ENCODE measurements at regions not wholly inside any gene's neighbourhood (a gene's known extent, or its start where the extent isn't known, plus 50 kb on each side); places are given as distances from the start of the nearest gene placed in this dataset.
"Not testable (repeated sequence)": the region's sequence is repeated elsewhere in the genome, so short reads cannot be mapped to it uniquely, and the experiment has no call there.

DNA sequence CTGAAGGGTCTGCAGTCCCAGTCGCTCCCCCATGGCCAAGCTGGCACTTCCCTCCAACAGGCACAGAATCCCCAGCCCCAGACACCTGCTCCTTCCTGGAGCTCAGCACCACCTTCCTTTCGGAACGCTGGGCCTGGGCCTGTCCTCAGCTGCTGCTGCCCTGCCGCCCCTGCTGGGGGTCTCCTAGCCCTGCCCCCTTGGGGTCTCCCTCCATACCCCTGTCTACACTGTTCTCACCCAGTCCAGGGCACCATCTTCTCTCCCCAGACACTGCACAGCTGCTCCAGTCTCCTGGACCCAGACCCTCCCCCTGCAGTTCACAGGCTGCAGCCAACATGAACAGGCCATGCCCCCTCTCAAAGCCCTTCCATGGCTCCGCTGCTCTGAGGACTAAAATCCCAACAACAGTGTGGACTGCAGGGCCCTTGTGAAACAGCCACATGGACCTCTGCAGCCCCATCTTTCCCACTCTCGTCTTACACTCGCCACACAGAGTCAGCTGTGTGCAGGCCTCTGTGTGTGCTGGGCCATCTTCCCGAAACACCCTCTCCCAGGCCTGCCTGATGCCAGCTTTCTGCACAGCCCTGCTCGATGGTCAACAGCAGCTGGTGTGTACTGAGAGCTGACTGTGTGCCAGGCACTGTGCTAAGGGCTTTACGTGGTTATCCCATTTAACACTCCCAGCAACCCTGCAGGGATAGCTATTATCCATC is 361.3 kb downstream of the MATN1 start:
- DNase-seq (ENCODE audit: low spot score), result not testable (repeated sequence)

DNA sequence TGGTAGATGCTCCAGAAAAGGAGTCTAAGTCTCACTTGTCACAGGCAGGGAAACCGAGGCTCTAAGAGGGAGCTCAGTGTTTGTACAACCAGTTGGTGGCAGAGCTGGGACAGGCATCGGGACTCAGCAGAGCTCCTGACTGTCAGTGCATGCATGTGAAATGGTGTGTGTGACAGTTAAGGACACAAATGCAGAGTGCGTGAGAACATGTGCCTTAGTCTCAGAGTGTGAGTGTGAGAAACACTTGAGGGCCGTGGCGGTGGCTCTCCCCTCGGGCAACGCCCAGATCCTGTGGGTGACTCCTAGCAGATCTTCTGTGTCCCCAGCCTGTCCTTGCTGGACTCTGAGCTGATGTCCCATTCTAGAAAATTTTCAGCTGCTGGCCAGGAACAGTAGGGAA is 362.6 kb downstream of the MATN1 start:
- DNase-seq (ENCODE audit: low spot score), result no peak

- DNase-seq (ENCODE audit: low spot score), result no peak
Measured at GRCh38 chr1:30360281-30360680, 363.1 kb downstream of the MATN1 start.

DNA sequence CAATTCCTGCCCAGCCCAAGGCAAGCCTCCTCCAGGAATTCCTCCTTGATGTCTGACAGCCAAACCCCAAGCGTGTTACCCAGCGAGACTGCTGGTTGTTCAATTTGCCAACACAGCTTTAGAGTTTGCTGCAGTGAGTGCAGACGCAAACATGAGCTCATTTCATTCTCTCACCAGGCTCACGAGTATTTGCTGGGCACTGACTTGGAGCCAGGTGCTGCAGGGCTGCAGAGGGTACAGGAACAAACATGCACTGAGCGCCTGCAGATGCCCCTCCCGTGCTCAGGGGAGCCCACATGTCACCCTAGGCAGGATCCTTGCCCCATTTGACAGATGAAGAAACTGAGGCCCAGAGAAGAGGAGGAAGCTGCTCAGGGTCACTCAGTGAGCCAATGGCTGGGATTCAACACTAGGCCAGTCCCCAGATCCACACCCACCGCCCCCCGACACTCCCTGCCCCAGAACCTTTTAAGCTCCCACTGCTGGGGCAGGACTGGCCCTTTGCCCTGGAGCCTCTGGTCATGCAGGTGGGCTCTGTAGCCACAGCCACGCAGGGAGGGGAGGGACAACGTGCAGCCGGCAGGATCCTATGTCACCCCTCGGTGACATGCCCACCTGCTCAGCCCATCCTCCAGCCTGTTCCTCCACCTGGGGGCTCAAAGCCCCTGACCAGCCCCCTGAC is 363.7 kb downstream of the MATN1 start:
- DNase-seq (ENCODE audit: low spot score), result no peak

DNA sequence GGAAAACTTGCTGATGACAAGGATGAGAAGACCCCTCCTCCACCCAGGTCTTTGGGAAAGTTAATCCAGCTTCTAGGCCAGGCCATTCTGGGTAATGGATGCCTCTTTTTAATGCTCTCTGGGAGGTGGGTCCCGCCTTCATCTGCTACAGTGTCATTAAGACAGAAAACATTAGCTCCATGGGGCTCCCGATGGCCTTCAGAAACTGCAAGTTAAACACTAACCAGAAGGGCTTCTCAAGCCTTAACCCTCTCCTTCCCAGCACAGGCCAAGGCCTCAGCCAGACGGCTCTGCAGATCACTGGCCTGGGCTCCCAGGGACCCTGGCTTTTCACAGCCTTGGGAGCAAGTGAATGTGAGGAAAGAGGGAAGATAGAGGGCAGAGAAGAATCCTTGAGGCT is 364.9 kb downstream of the MATN1 start:
- no peak for DNase-seq (ENCODE audit: low spot score)

DNA sequence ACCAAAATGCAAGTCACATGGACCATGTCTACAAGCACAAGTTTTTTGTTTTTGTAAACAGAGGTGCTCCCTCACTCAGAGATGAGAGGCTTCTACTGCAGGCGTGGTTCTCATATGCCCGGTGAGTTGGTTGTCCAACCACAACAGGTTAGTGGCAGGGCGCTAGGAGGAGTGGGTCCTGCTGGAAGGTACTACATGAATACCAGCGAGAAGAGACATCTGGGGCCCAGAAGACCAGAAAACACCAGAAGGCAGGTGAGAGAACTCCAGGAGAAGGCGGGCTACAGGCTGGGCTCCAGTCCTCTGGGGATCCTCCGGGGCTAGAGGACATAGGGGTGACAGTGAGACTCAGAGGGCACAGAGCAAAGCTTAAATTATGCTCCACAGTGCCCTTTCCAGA is 366.5 kb downstream of the MATN1 start:
- no peak for DNase-seq (ENCODE audit: low spot score)

GRCh38 chr1:30354410-30354809 is 369.0 kb downstream of the MATN1 start:
- no peak for DNase-seq (ENCODE audit: low spot score)

- no peak for DNase-seq (ENCODE audit: low spot score)
Measured at GRCh38 chr1:30353637-30354036, 369.7 kb downstream of the MATN1 start.

GRCh38 chr1:30348147-30348546 is 375.2 kb downstream of the MATN1 start:
- DNase-seq (ENCODE audit: low spot score), result no peak

DNA sequence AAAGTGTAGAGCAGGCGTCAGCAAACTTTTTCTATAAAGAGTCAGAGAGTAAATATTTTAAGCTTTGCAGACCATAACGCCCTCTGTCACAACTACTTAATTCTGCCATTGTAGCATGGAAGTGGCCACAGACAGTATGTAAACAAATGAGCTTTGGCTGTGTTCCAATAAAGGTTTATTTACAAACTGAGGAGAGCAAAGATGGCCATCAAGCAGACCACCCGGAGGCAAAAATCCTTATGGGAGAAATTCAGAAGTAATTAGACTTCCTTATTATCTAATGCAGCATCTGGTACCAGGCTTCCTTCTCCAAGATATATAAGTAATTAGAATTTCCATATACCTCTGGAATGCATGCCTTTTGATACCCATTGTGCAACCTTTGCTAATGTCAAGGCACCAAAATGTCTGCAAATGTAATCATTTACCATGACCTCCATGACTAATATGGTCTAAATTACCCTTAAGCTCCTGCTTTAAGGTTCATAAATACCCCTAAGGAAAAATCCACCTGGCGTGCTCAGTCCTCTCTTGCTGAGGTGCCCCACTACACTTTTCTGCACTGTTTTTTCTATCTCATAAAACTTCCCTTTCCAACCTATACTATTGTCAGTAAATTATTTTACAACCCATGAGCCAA is 377.8 kb downstream of the MATN1 start:
- peak; percentile 78 for DNase-seq (ENCODE audit: low spot score)

- no peak for DNase-seq (ENCODE audit: low spot score)
Measured at GRCh38 chr1:30343562-30343961, 379.8 kb downstream of the MATN1 start.

GRCh38 chr1:30342535-30343141 is 380.7 kb downstream of the MATN1 start:
- DNase-seq (ENCODE audit: low spot score), result no peak

- DNase-seq (ENCODE audit: low spot score), result no peak
Measured at GRCh38 chr1:30340934-30341333, 382.5 kb downstream of the MATN1 start.

DNA sequence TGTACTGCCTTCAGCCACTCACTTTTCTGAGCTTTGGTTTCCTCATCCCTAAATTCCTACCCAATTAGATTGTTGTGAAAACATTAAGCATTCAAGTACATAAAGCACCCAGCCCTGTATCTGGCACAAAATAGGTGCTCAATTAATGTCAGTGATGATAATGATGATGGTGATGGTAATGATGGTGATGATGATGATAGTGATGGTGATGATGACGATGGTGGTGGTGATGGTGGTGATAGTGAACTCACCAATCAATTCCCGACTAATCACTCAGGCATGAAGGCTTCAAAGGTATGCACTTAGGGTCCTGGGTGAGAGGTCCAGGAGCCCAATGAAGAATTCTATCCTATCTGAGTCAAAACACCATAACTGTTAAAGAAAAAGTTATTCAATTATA is 383.5 kb downstream of the MATN1 start:
- DNase-seq (ENCODE audit: low spot score), result no peak

- DNase-seq (ENCODE audit: low spot score), result no peak
Measured at GRCh38 chr1:30338765-30339164, 384.6 kb downstream of the MATN1 start.

GRCh38 chr1:30337324-30337620 is 386.1 kb downstream of the MATN1 start:
- DNase-seq (ENCODE audit: low spot score), result no peak

GRCh38 chr1:30336550-30337323 is 386.6 kb downstream of the MATN1 start:
- no peak for DNase-seq (ENCODE audit: low spot score)

DNA sequence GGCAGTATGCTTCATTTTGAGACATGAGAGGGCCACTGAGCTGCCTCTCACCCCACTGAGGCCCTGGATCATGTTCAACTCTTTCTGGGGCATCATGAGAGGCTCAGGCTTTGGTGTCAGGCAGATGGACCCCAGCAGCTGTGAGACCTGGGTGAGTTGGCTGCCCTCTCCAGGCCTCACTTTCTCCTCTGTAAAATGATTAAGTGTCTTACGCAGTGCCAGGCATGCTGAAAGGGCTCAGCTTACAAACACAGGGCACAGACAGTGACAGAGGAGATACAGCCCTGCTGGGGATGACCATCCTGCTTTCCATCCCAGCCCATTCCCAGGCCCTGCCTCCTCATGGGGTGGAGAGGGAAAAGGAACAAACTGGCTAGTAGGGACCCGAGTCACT is 387.4 kb downstream of the MATN1 start:
- no peak for DNase-seq (ENCODE audit: low spot score)

DNA sequence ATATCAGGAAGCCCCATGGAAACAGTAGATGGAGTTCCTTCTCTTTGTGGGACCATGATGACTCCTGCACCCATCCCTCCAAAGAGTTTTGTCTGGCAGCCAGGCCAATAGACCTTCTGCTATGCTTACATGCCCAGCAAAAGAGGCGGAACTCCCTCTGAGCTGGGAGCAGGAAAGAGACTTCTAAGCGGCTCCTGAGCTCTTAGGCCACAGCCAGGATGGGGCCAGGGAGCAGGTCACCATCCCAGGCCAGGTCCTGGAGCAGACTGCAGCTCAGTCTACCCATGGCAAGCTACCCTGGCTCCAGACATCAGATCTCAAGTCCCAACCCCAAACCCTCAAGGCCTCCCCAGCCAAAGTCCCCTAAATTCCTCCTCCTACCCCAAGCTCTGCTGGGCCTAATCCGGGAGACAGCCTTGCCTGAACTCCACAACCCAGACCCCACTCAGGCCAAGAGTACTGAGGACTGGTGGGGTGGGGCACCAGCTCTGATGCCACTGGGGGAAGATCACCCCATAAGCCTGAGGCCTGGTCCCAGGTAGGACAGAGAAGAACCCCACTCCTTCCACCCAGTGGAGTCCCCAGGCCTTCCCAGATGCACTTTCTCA is 387.9 kb downstream of the MATN1 start:
- no peak for DNase-seq (ENCODE audit: low spot score)

DNA sequence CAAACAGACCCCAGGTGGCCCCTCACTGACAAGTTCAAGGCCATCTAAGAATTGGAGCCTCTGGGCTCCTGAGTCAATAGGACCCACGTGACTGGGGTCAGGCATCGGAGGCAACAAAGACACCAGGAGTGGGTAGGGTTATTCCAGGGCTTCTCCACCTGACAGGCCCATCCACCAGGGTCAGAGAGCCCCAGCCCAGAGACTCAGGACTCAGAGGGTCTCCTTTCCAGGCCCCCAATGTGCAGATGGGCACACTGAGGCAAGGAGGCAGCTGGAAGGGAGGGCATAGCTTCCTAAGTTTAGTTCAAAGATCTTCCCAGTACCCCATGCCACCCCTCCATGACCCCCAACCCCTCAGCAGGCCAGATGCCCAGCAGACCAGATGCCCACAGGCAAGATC is 388.6 kb downstream of the MATN1 start:
- DNase-seq (ENCODE audit: low spot score), result no peak

All from H4 (cell line).